GM12875 (cell line): ENCODE measurements at regions not wholly inside any gene's neighbourhood (a gene's known extent, or its start where the extent isn't known, plus 50 kb on each side); places are given as distances from the start of the nearest gene placed in this dataset.

ENCODE experiments used
- H3K4me3 ChIP-seq: one replicate; pipeline ENCODE4 v1.5.1; 2011; ENCODE audit warnings: low read depth, low read length, control low read depth
- CTCF ChIP-seq: IDR thresholded peaks from 2 replicates; pipeline ENCODE4 v1.5.1; 2011; ENCODE audit warnings: low read depth, mild to moderate bottlenecking, control low read depth, inconsistent platforms, low read length, moderate library complexity, borderline replicate concordance; ENCODE audit not compliant: insufficient read depth

- H3K4me3 ChIP-seq, result no peak overlapping the region
- no peak for TF ChIP-seq CTCF
These were observed 181.6 kb upstream of the KLHL29 start for GRCh38 chr2:23203383-23203782.

- H3K4me3 ChIP-seq, result no peak overlapping the region
- TF ChIP-seq CTCF, result no peak
These were observed 180.2 kb upstream of the KLHL29 start for GRCh38 chr2:23204685-23205242.

GRCh38 chr2:23206650-23207049, 178.3 kb upstream of the KLHL29 start:
- TF ChIP-seq CTCF, result no peak
- H3K4me3 ChIP-seq, result no peak overlapping the region

GRCh38 chr2:23207871-23208270, 177.1 kb upstream of the KLHL29 start:
- H3K4me3 ChIP-seq, result no peak overlapping the region
- no peak for TF ChIP-seq CTCF

GRCh38 chr2:23208339-23208738, 176.6 kb upstream of the KLHL29 start:
- H3K4me3 ChIP-seq, result no peak overlapping the region
- no peak for TF ChIP-seq CTCF

GRCh38 chr2:23209059-23209458, 175.9 kb upstream of the KLHL29 start:
- TF ChIP-seq CTCF, result no peak
- no peak overlapping the region for H3K4me3 ChIP-seq

- H3K4me3 ChIP-seq, result no peak overlapping the region
- TF ChIP-seq CTCF, result no peak
These were observed 172.9 kb upstream of the KLHL29 start for GRCh38 chr2:23211987-23212583.
